ENCODE measurements at regions not wholly inside any gene's neighbourhood (a gene's known extent, or its start where the extent isn't known, plus 50 kb on each side); places are given as distances from the start of the nearest gene placed in this dataset.
A peak's percentile ranks its signal among the peaks of the same experiment; 100 is the strongest.
"Not testable (repeated sequence)": the region's sequence is repeated elsewhere in the genome, so short reads cannot be mapped to it uniquely, and the experiment has no call there.

- H3K27ac ChIP-seq (ENCODE audit: insufficient read depth, low read length) = no peak overlapping the region
- no peak overlapping the region for H3K4me3 ChIP-seq (replicated peaks in 1 of 4; ENCODE audit: control extremely low read depth in 1 of 4, insufficient read depth in 1 of 4, low read depth in 3 of 4, low read length in 4 of 4)
- TF ChIP-seq EZH2 (IDR thresholded peaks at IDR 0.05; ENCODE audit: low read length, missing control alignments) (no peak), CTCF (conservative IDR thresholded peaks at IDR 0.05 in 1 of 2, IDR thresholded peaks at IDR 0.05 in 1 of 2; ENCODE audit: low read depth in 1 of 2, low read length in 2 of 2) (no peak)
- H2AFZ ChIP-seq (ENCODE audit: low read length) = no peak overlapping the region
- H3K27me3 ChIP-seq (ENCODE audit: control insufficient read depth, insufficient read depth, low read length) = no peaks in the 10 kb centered on the region
- H3K79me2 ChIP-seq (ENCODE audit: control insufficient read depth, insufficient read depth, low read length) = no peaks in the 10 kb centered on the region
- peaks cover 2% of the 10 kb centered on the region for H3K4me1 ChIP-seq (ENCODE audit: control insufficient read depth, extremely low read depth, insufficient read depth, low read length)
- no peaks in the 10 kb centered on the region for H4K20me1 ChIP-seq (ENCODE audit: control insufficient read depth, extremely low read depth, insufficient read depth, low read length)
- no peaks in the 10 kb centered on the region for H3K36me3 ChIP-seq (ENCODE audit: control insufficient read depth, insufficient read depth, low read length)
- no peak overlapping the region for H3K4me2 ChIP-seq (ENCODE audit: extremely low read depth, insufficient read depth, low read length)
- H3K9ac ChIP-seq (ENCODE audit: insufficient read depth, low read length) = no peak overlapping the region
- H3K9me3 ChIP-seq (ENCODE audit: control insufficient read depth, insufficient read depth, low read depth, low read length) = no peaks in the 10 kb centered on the region
- peak in 1 of 2 donors; percentile 47 for DNase-seq (ENCODE audit: low read depth in 2 of 2)
Observed at GRCh38 chr20:51271931-51272330, 249.0 kb upstream of the KCNG1 start.

GRCh38 chr20:51271289-51271688, 248.4 kb upstream of the KCNG1 start:
- not testable (repeated sequence) for DNase-seq (ENCODE audit: low read depth in 2 of 2); H3K27me3 ChIP-seq (ENCODE audit: control insufficient read depth, insufficient read depth, low read length); H3K27ac ChIP-seq (ENCODE audit: insufficient read depth, low read length); H3K4me3 ChIP-seq (replicated peaks in 1 of 4; ENCODE audit: control extremely low read depth in 1 of 4, insufficient read depth in 1 of 4, low read depth in 3 of 4, low read length in 4 of 4); H3K36me3 ChIP-seq (ENCODE audit: control insufficient read depth, insufficient read depth, low read length); H3K4me2 ChIP-seq (ENCODE audit: extremely low read depth, insufficient read depth, low read length); H4K20me1 ChIP-seq (ENCODE audit: control insufficient read depth, extremely low read depth, insufficient read depth, low read length); H3K79me2 ChIP-seq (ENCODE audit: control insufficient read depth, insufficient read depth, low read length); H3K4me1 ChIP-seq (ENCODE audit: control insufficient read depth, extremely low read depth, insufficient read depth, low read length); H3K9me3 ChIP-seq (ENCODE audit: control insufficient read depth, insufficient read depth, low read depth, low read length); H3K9ac ChIP-seq (ENCODE audit: insufficient read depth, low read length); H2AFZ ChIP-seq (ENCODE audit: low read length)

- H3K4me1 ChIP-seq (ENCODE audit: control insufficient read depth, extremely low read depth, insufficient read depth, low read length) = no peaks in the 10 kb centered on the region
- no peaks in the 10 kb centered on the region for H3K27me3 ChIP-seq (ENCODE audit: control insufficient read depth, insufficient read depth, low read length)
- H3K9me3 ChIP-seq (ENCODE audit: control insufficient read depth, insufficient read depth, low read depth, low read length) = no peaks in the 10 kb centered on the region
- no peak overlapping the region for H3K27ac ChIP-seq (ENCODE audit: insufficient read depth, low read length)
- H3K4me2 ChIP-seq (ENCODE audit: extremely low read depth, insufficient read depth, low read length) = no peak overlapping the region
- no peak overlapping the region for H2AFZ ChIP-seq (ENCODE audit: low read length)
- no peak for TF ChIP-seq CTCF (conservative IDR thresholded peaks at IDR 0.05 in 1 of 2, IDR thresholded peaks at IDR 0.05 in 1 of 2; ENCODE audit: low read depth in 1 of 2, low read length in 2 of 2)
- no peak for TF ChIP-seq EZH2 (IDR thresholded peaks at IDR 0.05; ENCODE audit: low read length, missing control alignments)
- H3K4me3 ChIP-seq (replicated peaks in 1 of 4; ENCODE audit: control extremely low read depth in 1 of 4, insufficient read depth in 1 of 4, low read depth in 3 of 4, low read length in 4 of 4) = no peak overlapping the region
- H3K79me2 ChIP-seq (ENCODE audit: control insufficient read depth, insufficient read depth, low read length) = no peaks in the 10 kb centered on the region
- H3K36me3 ChIP-seq (ENCODE audit: control insufficient read depth, insufficient read depth, low read length) = no peaks in the 10 kb centered on the region
- H4K20me1 ChIP-seq (ENCODE audit: control insufficient read depth, extremely low read depth, insufficient read depth, low read length) = no peaks in the 10 kb centered on the region
- DNase-seq (ENCODE audit: low read depth in 2 of 2) = no peak
- H3K9ac ChIP-seq (ENCODE audit: insufficient read depth, low read length) = no peak overlapping the region
Observed at GRCh38 chr20:51269671-51270070, 246.8 kb upstream of the KCNG1 start.

Data from fibroblast of lung (primary cell).